HUES48 (cell line): ENCODE measurements at regions not wholly inside any gene's neighbourhood (a gene's known extent, or its start where the extent isn't known, plus 50 kb on each side); places are given as distances from the start of the nearest gene placed in this dataset.

Experiments used
- H3K27ac ChIP-seq: one replicate; pipeline ENCODE4 v1.7.0; 2013; ENCODE audit warnings: low read depth, low read length, inconsistent platforms
- H3K27me3 ChIP-seq: 2 replicates; pipeline ENCODE4 v1.6.1; 2013; ENCODE audit warnings: mild to moderate bottlenecking, low read length; ENCODE audit not compliant: control insufficient read depth, insufficient read depth
- H3K36me3 ChIP-seq: 2 replicates; pipeline ENCODE4 v1.6.1; 2013; ENCODE audit warnings: low read length; ENCODE audit not compliant: control insufficient read depth, insufficient read depth
- H3K4me1 ChIP-seq: 2 replicates; pipeline ENCODE4 v1.6.1; 2013; ENCODE audit warnings: mild to moderate bottlenecking, low read length; ENCODE audit not compliant: control insufficient read depth, insufficient read depth
- H3K4me3 ChIP-seq: 2 replicates; pipeline ENCODE4 v1.5.1; 2013; ENCODE audit warnings: mild to moderate bottlenecking, low read depth, low read length
- H3K9ac ChIP-seq: 2 replicates; pipeline ENCODE4 v1.6.1; 2013; ENCODE audit warnings: mild to moderate bottlenecking, low read depth, low read length, moderate library complexity
- H3K9me3 ChIP-seq: 2 replicates; pipeline ENCODE4 v1.6.1; 2013; ENCODE audit warnings: low read length; ENCODE audit not compliant: control insufficient read depth, insufficient read depth

DNA sequence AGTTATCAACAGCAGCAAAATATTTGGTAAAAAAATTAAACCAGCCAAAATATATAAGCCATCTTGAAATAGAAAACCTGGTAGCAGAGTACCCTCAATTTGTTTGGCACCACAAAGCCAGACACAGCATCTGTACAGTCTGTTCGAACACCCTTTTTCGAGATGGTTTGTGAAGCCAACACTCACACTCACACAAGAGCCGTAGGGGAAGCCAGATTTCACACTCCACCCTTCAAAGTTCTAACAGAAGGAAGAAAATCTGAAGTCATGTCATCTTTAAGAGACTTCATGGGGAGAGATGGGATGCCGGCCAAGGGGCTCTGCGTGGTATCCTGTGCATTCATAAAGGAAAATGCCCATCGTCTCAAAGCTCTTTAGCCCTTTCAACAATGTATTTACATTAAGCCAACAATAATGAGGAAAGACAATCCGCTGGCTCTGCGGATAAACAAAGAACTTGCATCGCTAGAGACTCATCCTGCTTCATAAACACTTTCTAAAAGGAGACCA, 451.5 kb upstream of the CHST9 start:
- Histone ChIP-seq H3K27ac (no peak overlapping the region), H3K9me3 (no peaks in the 10 kb centered on the region), H3K27me3 (no peaks in the 10 kb centered on the region), H3K36me3 (no peaks in the 10 kb centered on the region), H3K9ac (no peak overlapping the region), H3K4me1 (no peaks in the 10 kb centered on the region), H3K4me3 (no peak overlapping the region)

GRCh38 chr18:27632706-27633105, 447.6 kb upstream of the CHST9 start:
- no peak overlapping the region for H3K9ac ChIP-seq
- H3K27me3 ChIP-seq = no peaks in the 10 kb centered on the region; the same call in 1 of the 2 replicates
- H3K9me3 ChIP-seq = no peaks in the 10 kb centered on the region
- no peaks in the 10 kb centered on the region for H3K4me1 ChIP-seq
- no peak overlapping the region for H3K27ac ChIP-seq
- no peak overlapping the region for H3K4me3 ChIP-seq
- H3K36me3 ChIP-seq = no peaks in the 10 kb centered on the region

- Histone ChIP-seq H3K4me1 (no peaks in the 10 kb centered on the region), H3K27me3 (no peaks in the 10 kb centered on the region; the same call in 1 of the 2 replicates), H3K9ac (no peak overlapping the region), H3K27ac (no peak overlapping the region), H3K4me3 (no peak overlapping the region), H3K9me3 (no peaks in the 10 kb centered on the region), H3K36me3 (no peaks in the 10 kb centered on the region)
Observed at GRCh38 chr18:27627927-27628326, 442.8 kb upstream of the CHST9 start.

- H3K4me3 ChIP-seq = no peak overlapping the region
- H3K9ac ChIP-seq = no peak overlapping the region
- H3K4me1 ChIP-seq = 0 out of 2 replicates have a peak, but pooled peaks cover 2% of the 10 kb centered on the region
- no peaks in the 10 kb centered on the region for H3K9me3 ChIP-seq
- H3K27me3 ChIP-seq = no peaks in the 10 kb centered on the region
- no peaks in the 10 kb centered on the region for H3K36me3 ChIP-seq
- no peak overlapping the region for H3K27ac ChIP-seq
Observed at GRCh38 chr18:27621236-27621890, 436.3 kb upstream of the CHST9 start.

GRCh38 chr18:27619906-27620305, 434.8 kb upstream of the CHST9 start:
- Histone ChIP-seq H3K27ac (no peak overlapping the region), H3K9ac (no peak overlapping the region), H3K4me3 (no peak overlapping the region), H3K27me3 (no peaks in the 10 kb centered on the region), H3K36me3 (no peaks in the 10 kb centered on the region), H3K4me1 (peaks cover 15% of the 10 kb centered on the region), H3K9me3 (no peaks in the 10 kb centered on the region)

GRCh38 chr18:27619090-27619772, 434.1 kb upstream of the CHST9 start:
- Histone ChIP-seq H3K9ac (no peak overlapping the region), H3K4me1 (peaks cover 20% of the 10 kb centered on the region), H3K36me3 (no peaks in the 10 kb centered on the region), H3K9me3 (no peaks in the 10 kb centered on the region), H3K27ac (no peak overlapping the region), H3K27me3 (no peaks in the 10 kb centered on the region), H3K4me3 (no peak overlapping the region)

DNA sequence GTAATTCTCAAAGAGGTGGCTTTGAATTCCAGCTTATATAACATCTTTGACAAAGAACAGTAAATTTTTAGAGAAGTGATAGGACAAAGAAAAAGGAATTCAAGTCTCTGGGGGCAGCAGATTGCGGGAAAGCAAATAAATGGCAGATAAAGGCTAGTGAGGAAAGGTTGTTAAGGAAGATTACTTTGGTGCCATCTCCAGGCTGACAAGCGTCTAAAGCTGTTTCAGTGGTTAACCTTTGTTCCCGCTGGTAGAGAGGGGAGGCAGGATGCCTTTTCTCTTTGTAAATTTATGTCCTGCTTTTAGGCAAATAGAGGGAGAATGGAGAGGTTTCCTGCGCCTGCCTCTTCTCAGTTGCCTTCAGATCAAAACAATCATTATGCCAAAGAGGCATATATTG, 431.2 kb upstream of the CHST9 start:
- no peak overlapping the region for H3K9ac ChIP-seq
- H3K27ac ChIP-seq = no peak overlapping the region
- H3K36me3 ChIP-seq = no peaks in the 10 kb centered on the region
- no peaks in the 10 kb centered on the region for H3K9me3 ChIP-seq
- no peaks in the 10 kb centered on the region for H3K27me3 ChIP-seq
- peaks cover 20% of the 10 kb centered on the region for H3K4me1 ChIP-seq
- H3K4me3 ChIP-seq = no peak overlapping the region

DNA sequence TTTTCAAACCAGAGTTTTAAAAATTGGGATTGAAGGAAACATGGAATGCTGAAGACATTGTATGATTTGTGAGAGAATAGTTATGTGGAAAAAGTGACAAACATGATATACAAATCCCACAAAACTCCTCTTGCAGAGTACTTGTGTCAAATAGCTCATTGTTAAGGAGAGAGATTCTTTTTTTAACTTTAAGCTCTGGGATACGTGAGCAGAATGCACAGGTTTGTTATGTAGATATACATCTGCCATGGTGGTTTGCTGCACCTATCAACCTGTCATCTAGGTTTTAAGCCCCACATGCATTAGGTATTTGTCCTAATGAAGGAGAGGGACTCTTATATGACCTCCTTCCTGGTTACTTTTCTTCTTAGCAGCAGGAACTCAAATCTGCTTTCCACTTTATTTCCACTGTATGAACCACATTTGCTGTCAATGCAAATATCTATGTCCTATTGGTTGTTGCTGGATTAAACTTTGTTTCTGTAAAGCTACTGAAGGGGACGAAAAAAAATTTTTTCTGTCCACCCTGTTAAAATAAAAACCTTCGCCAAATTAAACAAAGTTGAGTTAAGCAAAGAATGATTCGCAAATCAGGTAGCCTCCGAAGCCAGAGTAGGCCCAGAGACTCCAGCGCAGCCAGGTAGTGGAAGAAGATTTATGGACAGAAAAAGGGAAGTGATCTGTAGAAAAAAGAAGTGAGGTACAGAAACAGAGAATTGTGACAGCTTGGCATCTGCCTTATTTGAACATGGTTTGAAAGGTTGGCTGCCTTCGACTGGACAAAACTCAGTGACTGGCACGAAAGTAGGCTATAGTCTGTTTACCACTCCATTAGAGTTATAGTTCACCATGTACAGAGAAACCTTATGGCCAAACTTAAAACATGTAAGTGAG, 430.1 kb upstream of the CHST9 start:
- Histone ChIP-seq H3K36me3 (no peaks in the 10 kb centered on the region), H3K27me3 (no peaks in the 10 kb centered on the region), H3K9me3 (no peaks in the 10 kb centered on the region), H3K27ac (no peak overlapping the region), H3K9ac (no peak overlapping the region), H3K4me3 (no peak overlapping the region), H3K4me1 (peaks cover 20% of the 10 kb centered on the region)

- no peaks in the 10 kb centered on the region for H3K27me3 ChIP-seq
- H3K27ac ChIP-seq = no peak overlapping the region
- H3K9ac ChIP-seq = no peak overlapping the region
- H3K36me3 ChIP-seq = no peaks in the 10 kb centered on the region
- no peaks in the 10 kb centered on the region for H3K9me3 ChIP-seq
- H3K4me3 ChIP-seq = no peak overlapping the region
- H3K4me1 ChIP-seq = peaks cover 9% of the 10 kb centered on the region
Observed at GRCh38 chr18:27609221-27609620, 424.1 kb upstream of the CHST9 start.

DNA sequence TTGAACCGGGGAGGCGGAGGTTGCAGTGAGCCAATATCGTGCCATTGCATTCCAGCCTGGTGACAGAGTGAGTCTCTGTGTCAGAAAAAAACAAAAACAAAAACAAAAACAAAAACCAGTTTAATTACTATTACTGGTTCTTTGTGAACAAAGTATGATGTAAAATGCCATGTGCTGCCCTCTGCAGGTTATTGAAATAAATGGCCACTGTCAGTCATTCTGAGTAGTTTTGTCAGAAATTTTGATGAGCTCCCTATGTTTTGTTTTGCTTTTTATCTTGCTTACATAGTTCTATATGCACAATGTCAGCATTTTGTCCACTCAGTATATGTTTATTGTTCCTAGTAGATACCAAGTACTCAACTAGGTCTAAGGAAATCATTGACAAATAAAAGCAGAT, 423.6 kb upstream of the CHST9 start:
- H3K4me3 ChIP-seq = no peak overlapping the region
- no peak overlapping the region for H3K27ac ChIP-seq
- peaks cover 13% of the 10 kb centered on the region for H3K4me1 ChIP-seq
- no peaks in the 10 kb centered on the region for H3K36me3 ChIP-seq
- no peaks in the 10 kb centered on the region for H3K9me3 ChIP-seq
- H3K9ac ChIP-seq = no peak overlapping the region
- no peaks in the 10 kb centered on the region for H3K27me3 ChIP-seq

DNA sequence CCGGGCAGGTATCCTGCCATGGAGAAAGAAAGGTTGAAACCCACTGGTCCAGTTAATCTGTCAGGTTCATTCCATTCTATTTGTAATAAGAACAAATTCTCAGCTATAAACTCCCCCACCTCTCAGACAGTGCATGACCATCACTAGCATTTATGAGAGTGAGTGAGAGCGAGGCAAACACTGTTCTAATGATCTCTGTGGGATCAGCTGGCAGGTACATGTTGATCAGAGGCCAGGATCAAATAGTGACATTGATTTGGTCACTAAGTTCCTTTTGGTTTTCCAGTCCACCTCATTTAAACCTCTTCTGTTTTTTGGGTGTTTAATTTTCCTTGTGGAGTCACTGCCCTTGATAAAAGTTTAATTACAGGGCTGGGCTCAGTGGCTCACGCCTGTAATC, 423.1 kb upstream of the CHST9 start:
- Histone ChIP-seq H3K27ac (no peak overlapping the region), H3K9ac (no peak overlapping the region), H3K9me3 (no peaks in the 10 kb centered on the region), H3K4me1 (peaks cover 13% of the 10 kb centered on the region), H3K4me3 (no peak overlapping the region), H3K36me3 (no peaks in the 10 kb centered on the region), H3K27me3 (no peaks in the 10 kb centered on the region)
